Stimulated activated CD8-positive, alpha-beta memory T cell treated with anti-CD3 and anti-CD28 coated beads, Interleukin-7, amount 100 ng/mL, for 4 hours (primary cell): ENCODE measurements at regions not wholly inside any gene's neighbourhood (a gene's known extent, or its start where the extent isn't known, plus 50 kb on each side); places are given as distances from the start of the nearest gene placed in this dataset.
"Not testable (repeated sequence)": the region's sequence is repeated elsewhere in the genome, so short reads cannot be mapped to it uniquely, and the experiment has no call there.

Experiments
- DNase-seq, 2 donors: peaks; one replicate each; pipeline ENCODE4 v3.0.0-alpha.2; 2020; ENCODE audit warnings: low read depth in 2 of 2

DNA sequence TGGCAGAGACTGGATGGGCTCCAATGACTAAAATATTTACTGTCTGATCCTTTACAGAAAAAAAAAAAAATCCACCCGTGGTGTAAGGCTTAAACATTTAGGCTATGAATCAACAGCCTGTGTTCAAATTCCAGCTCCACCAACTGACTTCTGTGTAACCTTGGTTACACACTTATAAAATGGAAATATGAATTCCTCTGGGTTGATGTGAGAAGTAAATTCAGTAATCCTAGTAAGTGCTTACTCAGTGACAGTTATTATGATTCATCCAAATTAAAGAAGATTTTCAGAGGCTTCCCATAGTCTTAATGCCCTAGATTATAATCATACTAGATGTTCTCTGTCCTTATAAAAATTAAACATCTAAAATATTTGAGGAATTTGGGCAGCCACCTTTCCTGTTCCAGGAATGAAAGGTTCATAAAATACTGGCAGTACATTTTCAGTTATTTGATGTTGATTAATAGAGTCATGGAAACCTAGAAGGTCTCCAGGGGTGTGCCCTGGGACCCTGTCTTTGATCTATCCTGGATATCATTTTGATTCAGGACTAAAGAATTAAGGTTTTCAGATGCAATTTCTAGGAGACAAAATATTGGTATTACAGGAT, 180.3 kb upstream of the ZNF217 start:
- no peak for DNase-seq

DNA sequence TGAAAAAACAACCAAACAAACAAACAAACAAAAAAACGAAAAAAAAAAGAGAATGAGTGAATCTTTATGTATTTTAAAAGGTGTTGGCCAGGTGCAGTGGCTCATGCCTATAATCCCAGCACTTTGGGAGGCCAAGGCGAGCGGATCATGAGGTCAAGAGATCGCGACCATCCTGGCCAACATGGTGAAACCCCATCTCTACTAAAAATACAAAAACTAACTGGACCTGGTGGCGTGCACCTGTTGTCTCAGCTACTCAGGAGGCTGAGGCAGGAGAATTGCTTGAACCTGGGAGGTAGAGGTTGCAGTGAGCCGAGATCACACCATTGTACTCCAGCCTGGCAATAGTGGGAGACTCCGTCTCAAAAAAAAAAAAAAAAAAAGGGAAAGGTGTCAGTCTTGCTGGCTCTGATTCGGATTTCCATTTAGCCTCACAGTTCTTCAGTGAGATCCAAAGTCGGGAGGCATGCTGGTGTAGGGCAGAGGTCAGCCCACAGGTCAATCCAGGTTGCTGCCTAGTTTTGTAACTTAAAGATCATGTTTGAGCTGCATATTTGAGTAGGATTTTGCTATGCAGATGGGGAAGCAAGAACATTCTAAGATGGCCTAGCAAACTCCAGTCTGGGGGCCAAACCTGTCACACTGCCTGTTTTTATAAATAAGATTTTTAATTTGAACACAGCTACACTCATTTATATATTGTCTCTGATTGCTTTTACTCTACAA, 179.6 kb upstream of the ZNF217 start:
- not testable (repeated sequence) for DNase-seq

DNA sequence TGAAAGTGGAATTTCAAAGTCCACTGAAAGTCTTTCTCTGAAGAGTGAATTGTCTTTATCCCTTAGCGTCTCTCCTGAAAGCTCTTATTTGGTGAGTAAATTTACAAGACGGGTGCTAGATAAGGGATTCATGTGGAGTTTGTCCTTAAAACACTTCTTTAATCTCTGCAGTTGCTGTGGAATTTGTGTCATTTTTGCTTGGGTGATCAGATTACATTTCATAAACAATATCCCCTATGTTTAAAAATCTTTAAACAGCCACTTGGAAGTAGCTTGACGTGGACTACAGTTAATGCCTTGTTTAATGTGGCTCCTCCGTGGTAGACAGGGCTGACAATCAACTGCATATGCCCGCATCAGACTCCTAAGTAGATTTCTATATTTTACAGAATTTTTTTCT, 175.4 kb upstream of the ZNF217 start:
- DNase-seq = no peak

DNA sequence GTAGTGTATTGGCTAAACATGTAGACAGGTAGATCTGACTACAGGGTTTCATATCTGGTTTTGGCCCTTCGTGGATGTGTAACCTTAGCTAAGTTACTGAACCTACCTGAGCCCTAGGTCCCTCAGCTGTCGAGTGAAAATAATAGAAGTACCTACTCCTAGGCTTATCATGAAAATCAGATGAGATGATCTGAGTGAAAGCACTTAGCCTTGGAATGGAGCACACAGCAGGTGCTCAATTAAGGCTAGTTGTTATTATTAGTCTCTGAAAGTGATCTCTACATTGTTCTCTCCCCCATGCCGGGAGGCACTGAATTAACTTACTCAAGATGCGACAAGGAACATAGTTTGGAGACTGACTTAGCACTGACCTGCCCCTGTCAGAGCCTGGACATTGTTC, 174.7 kb upstream of the ZNF217 start:
- DNase-seq = no peak

DNA sequence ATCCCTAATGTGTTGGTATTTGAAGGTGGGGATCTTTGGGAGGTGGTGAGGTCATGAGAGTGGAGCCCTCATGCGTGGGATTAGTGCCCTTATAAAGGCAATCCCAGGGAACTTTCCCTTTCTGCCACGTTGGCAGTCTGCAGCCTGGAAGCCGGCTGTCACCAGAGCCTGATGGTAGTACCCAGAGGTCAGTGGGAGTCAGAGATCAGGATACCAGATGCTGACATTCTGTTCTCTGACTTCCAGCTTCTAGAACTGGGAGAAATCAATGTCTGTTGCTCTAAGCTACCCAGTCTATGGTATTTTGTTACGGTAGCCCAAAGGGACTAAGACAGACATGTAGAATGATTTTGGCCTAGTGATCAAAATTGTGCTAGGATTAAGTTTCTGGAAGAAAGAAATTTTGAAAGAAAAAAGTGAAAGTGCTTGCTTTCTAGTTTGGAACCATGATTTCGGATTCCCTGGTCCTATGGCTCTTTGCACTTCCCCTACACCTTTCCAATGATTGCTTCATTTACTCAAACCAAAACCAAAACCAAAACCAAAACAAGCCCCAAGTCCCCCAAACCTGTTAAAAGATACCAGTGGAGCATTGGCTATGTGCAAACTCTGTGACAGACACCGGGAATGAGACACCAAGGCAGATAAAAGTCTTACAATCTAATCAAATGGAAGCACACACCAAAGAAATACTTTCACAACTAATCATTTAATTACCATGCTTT, 173.7 kb upstream of the ZNF217 start:
- DNase-seq = no peak

DNA sequence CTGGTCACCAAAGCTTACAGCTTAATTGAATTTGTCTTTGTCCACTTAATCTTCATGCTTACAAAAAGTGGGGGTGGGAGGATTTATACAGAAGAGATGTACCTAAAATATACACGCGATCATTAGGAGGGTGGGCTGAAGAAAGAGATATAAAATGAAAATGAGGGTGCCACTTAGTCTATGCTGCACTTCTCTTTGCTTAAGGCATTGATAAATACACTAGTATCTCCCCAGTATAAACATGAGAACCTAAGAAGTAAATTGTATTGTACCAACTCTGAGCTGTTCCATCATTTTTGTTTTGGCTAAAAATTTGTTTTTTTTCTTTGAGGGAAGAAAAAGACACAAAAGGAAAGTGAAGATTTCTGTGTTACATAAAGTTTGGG, 170.8 kb upstream of the ZNF217 start:
- DNase-seq = no peak

DNA sequence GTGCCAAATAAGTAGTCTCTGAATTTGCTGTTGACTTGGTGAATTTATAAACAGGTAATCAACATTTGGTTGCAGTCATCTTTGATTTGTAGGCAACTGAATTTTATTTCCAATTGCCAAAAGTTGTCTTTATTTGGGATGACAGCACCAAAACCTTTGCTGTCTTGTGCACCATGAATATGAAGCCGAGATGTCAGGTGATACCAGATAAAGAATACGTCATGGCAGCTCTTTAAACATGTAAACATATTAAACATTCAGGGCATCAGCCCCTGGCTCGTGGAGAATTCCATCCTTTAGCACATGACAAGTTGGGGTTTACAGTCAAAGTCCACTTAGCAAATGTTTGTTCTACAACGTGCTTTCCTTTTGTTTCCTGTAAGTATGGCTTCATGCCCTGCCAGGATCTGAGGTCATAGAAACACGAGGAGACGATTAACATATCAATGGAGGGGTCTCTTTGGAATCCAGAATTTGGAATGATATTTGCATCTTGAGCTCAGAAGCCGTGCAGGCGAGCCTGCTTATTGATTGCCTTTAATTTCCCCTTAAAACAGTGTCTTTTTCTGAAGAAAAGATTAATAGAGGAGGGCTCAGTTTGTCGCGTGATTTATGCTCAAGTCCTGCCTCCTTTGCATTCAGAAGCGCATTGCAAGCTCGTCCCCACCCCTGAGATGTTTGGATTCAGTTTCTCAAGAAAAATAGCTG, 170.2 kb upstream of the ZNF217 start:
- DNase-seq = no peak

DNA sequence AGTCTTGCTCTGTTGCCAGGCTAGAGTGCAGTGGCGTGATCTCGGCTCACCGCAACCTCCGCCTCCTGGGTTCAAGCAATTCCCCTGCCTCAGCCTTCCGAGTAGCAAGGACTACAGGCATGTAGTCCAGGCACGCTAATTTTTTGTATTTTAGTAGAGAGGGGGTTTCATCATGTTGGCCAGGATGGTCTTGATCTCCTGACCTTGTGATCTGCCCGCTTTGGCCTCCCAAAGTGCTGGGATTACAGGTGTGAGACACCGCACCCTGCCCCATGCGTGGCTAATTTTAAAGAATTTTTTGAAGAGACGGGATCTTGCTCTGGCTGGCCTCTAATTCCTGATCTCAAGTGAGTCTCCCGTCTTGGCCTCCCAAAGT, 168.8 kb upstream of the ZNF217 start:
- not testable (repeated sequence) for DNase-seq

DNA sequence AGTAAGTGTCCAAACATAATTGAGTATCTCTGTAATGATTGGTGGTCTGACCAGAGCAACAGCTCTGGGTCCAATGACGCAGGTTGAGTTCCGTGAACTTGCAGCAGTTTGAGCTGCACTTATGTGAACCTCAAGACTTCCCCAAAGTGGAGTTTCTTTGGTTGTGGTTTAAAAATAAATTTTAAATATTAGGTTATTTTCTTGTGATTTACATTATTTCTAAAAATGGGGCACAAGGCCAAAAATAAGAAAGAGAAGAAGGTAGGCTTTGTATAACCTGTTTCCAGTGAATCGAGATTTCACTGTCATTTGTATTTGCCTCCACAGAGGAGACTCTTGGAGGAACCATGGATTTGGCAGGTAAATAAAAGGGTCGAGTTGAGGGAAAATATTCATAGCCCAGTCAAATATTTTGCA, 166.4 kb upstream of the ZNF217 start:
- DNase-seq = no peak

DNA sequence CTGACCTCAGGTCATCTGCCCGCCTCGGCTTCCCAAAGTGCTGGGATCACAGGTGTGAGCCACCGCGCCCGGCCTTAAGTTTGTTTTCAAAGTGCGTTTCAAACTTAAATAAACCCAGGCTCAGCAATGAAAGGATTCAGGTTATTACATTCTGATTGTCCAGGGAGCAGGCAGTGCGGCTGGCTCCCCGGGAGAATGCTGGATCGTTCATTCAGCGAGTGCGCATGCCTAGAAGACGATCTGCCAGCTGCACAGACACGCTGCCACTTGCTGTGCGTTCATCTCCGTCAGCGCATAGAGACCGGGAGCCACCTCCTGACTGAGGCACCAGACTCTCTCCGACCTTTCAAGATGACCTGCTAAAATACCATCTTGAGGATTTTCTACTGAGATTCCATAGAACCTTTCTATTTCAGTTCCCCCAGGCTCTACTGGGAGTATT, 163.9 kb upstream of the ZNF217 start:
- DNase-seq = no peak

DNA sequence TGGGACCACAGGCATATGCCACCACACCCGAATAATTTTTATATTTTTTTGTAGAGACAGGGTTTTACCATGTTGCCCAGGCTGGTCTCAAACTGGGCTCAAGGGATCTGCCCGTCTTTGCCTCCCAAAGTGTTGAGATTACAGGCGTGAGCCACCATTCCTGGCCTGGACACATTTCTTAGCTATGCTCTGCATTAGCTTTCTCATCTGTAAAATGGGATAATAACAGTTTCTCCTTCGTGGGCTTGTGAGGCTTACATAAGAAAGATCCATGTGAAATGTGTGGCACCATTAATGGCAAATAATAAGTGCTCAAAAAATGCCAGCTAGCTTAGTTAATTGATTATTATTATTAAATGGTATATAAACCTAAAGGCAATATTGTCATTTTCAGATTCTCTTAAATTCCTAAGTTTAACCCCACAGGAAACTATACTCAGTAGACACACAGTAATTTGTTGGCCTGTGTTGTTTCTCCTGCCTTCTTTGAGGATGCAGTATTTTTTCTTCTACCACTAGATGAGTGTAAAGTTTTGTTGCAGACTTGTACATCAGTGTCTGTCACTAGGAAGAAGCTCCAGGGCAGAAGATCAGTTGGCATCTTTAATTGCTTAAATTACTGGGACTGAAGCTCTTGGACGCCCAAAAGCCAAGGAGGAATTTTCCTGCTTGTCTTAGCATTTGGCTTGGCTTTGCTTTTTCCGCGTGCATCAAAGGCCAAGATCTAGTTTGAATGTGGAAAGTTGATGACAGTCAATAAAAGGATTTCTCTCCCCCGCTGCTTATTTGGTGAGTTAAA, 162.3 kb upstream of the ZNF217 start:
- DNase-seq = no peak

DNA sequence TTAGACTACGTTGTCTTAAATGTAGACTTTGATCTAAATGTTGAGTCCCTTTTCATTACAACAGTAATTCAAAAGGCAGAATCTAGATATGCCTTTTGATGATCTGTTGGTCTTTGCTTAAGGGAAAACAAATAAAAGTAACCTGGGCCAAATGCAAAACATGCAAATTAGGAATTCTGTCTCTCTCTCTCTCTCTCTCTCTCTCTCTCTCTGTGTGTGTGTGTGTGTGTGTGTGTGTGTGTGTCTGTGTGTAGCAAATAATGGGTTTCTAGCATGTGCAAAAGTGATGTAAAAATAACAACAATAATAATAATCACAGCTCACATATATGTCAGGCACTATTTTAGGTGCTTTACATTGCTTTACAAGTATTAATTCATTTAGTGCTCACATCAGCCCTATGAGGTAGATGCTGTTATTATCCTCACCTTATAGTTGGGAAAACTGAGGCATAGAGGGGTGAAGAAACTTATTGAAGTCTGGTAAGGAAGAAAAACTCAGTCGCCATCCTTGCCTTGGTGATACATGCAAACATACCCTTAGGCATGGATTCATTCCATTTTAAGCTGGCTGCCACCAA, 160.3 kb upstream of the ZNF217 start:
- no peak for DNase-seq

DNA sequence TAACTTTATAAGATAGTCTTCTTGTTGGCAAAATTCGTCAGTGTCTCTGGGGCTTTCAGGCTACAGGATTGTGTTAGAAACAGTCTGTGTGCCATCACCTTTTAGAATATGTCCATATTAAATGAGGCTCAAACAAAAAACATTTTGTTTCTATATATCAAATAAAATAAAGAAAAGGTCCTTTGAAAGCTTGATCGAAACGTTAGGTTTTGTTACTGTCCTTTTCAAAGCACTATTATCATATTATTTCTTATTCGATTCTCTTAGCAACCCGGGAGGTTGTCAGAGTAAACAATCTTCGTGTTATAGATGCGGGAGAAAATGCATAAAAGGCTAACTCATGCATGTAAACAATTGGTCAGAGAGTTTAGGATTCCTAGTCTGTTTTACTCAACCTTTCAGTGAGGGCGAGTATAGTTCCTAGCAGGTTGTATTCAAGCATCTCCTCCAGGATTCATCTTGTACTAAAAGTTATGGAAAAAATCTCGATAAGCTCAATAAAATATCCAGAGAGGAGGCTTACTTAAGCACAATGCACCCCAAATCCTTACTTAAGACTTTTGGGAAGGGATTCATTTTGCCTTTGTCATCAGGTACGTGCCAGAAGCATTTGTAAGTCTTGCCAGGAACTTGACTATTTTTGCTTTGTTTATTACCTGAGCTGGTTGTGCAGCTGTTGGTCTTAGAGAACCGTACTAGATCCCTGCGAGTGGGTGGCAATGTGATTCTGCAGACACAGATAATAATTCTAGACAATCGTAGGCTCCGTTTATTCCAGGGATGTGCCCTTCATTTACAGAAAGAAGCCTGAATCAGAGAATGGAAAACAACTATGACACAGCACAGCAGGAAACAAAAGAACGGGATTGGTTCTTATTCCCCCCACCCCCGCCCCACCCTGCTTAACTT, 159.6 kb upstream of the ZNF217 start:
- DNase-seq = no peak

DNA sequence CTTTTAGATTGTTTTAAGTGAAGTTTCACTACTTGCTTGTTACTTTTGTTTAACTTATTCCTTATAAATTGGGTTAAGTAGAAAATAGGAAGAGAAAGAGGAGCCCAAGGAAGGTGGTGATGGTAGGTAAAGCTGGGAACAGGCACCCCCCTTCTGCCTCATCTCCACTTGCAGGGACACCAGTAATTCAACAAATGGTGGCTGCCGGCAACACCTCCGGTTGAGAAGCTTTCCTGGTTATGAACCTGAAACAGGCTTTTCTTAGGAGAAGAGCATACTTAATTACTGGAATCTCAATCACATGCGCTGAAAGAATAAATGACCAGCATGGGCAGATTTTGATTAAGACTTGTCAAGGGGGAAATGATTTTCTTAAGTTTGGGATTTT, 158.9 kb upstream of the ZNF217 start:
- DNase-seq = no peak

DNA sequence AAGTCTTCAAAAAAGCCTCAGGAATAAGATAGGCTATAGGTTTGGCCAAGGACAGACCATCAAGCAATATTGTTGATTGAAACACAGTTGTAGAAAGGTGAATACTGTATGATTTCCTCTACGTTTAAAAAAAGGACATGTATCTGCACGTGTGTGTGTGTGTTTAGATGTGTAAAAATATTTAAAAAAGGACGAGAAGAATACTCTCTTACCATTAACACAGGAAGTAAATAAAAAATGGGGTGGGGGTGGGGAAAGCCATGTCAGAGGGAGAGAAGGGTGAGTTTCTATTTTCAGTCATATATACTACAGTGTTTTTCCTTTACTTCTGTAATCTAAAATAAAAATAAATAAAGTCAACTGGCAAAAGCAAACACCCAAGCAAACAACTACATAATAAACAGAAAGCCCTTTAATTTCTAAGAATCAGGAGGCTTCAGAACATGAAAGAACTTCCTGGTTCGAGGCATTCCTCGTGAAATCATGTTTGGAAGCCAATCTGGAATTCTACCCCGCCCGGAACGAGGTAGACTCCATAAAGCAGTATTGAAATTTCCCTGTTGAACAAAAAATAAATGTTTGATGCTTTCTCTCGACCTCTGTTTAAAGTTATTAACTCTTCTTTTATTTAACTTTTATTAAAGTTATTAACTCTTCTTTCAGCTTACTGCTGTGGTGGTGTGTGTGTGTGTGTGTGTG, 158.1 kb upstream of the ZNF217 start:
- no peak for DNase-seq

DNA sequence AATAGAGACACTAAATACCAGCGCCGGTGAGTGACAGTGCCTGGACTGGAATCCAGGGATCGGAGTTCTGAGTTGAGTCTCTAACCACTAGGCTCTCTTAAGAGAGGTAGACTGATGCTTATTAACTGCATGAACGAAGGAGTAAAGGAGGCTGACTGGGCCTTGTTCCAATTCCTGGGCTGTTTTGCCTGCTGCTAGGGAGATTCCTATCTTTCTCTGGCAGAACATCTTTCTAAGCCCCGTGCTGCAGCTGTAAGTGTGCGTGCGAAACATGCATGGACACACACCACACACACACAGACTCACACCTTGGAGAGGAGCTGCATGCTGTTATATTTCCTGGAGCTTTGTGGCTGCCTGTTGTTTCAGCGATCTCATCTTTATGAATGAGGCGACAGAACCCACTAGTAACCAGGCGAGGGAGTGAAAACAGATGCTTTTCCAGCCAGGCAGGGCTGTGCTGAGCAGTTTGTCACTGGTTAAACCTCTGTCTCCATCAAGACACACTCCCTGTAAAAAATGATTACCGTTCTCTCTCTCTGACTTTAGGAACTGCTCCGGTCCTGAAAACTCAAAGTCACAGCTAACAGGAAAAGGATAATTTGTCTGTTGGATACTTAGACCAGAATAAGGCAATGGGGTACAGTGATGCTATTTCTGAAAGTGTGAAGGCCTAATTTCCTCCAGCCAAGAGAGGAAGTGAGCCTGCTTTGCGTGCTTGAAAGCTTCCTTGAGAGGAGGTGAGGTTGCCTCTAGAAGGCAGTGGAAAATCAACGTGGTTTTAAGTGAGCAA, 157.4 kb upstream of the ZNF217 start:
- peak; percentile 16 to 26 for DNase-seq

DNA sequence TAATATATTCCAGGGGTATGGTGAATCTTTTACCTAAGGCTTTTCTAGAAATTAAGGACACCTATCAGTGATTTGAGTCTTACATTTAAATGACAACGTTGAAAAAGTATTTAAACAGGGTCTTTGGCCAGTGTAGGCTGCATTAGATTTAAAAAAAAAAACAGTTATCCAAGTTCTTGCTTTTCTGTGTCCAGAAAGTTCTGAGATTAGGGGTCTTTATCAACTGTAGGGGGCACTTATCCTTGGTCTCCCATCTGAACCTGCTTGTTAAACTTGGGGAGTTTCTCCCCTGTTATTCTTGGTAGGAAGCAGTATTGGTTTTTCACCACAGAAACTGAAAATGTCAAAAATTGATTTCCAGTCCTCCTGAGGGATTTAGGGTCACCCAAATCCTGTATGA, 155.9 kb upstream of the ZNF217 start:
- DNase-seq = no peak

DNA sequence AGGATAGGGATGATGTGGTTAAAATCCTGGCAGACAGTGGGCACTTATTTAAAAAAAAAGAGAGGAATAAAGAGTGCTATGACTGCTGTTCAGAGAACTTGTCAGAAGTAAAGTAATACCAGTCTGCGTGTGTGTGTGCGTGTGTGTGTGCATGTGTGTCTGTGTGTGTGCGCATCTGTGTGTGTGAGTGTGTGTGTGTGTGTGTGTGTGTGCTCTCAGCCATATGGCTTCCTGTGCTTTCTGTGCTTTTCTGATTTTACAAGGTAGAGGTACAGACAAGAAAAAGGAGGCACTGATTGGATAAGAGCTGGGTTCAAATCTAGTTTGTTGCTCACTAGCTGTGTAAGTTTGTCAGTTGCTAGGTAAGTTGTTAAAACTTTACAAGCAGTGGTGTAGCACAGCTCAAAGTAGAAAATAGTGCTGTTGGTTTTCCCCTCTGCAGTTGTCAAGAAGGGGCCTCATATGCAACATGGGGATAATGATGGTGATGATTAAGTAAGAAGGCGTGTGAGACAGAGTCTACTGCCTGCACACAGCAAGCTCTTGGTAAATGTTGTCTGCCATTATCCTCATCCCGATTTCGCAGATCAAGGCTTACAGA, 155.3 kb upstream of the ZNF217 start:
- DNase-seq = no peak
